ENCODE measurements at regions not wholly inside any gene's neighbourhood (a gene's known extent, or its start where the extent isn't known, plus 50 kb on each side); places are given as distances from the start of the nearest gene placed in this dataset.

DNA sequence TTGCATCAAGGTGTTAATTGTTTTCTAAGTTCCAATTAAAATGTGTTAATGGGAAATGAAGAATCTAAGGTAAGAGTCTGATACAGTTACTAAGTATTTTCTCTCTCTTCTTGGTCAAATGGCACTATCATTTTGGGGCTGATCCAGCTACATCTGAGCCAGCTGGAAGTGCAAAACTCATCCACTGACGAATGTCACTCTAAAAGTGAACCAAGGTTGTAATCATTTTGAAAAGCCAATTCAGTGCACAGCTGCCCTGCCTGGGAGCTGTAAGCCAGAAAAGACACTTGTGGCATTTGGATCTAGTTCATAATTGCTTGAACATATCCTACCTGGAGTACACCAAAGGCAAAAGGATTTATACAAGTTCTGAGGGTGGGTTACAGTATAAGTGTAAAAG lies 1011.3 kb downstream of the AACS start:
- WGBS (ENCODE audit: insufficient coverage) = 89% methylated on average over 1 of the region's 1 CpG

DNA sequence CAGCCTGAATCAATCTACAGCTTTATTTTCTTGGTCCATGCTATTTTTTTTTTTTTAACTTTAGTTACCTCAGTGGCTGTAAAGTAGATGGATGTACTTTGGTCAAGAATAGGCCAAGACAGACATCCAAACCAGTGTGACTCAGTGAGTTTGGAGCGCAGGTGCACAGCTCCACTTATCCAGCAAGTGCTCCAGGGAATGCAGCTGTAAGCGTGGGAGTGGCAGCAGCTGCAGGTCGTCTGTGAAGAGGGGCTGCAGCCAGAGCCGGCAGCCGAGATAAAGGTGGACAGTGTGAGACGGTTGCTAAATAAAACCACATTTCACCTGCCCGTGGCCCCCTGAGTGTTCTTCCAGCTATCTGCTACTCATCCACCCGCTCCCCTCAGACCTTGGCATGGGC lies 1018.7 kb downstream of the AACS start:
- Histone ChIP-seq H3K4me1 (ENCODE audit: control extremely low read depth in 1 of 4, control insufficient read depth in 4 of 4, insufficient read depth in 4 of 4, low read length in 3 of 4) (no peaks in the 10 kb centered on the region), H3K4me3 (ENCODE audit: control insufficient read depth in 1 of 7, extremely low read depth in 1 of 7, insufficient read depth in 4 of 7, low read depth in 2 of 7, low read length in 6 of 7) (no peak overlapping the region), H3K9me3 (ENCODE audit: control extremely low read depth in 1 of 5, control insufficient read depth in 4 of 5, insufficient read depth in 2 of 5, low read depth in 1 of 5, low read length in 4 of 5) (peaks cover 0 to 3% (median 0%) of the 10 kb centered on the region in 5 experiments), H3K27ac (ENCODE audit: insufficient read depth in 1 of 2, low read depth in 1 of 2, low read length in 2 of 2, poor library complexity in 1 of 2, severe bottlenecking in 2 of 2) (no peak overlapping the region), H3K27me3 (replicated peaks in 2 of 5; ENCODE audit: control insufficient read depth in 4 of 5, insufficient read depth in 5 of 5, low read length in 4 of 5) (no peaks in the 10 kb centered on the region), H3K36me3 (ENCODE audit: control insufficient read depth in 4 of 4, insufficient read depth in 4 of 4, low read length in 3 of 4) (no peaks in the 10 kb centered on the region)
- ChIA-PET POLR2A (no interaction called here), CTCF (no interaction called here)
- no peak for DNase-seq
- WGBS (ENCODE audit: insufficient coverage) = 93% methylated on average over 6 of the region's 8 CpGs

More for the DNA sequence above, 1011.3 kb downstream of the AACS start:
- ChIA-PET POLR2A (no interaction called here), CTCF (no interaction called here)
- no peak overlapping the region for H3K27ac ChIP-seq (ENCODE audit: insufficient read depth in 1 of 2, low read depth in 1 of 2, low read length in 2 of 2, poor library complexity in 1 of 2, severe bottlenecking in 2 of 2)
- no peak overlapping the region for H3K4me3 ChIP-seq (ENCODE audit: control insufficient read depth in 1 of 7, extremely low read depth in 1 of 7, insufficient read depth in 4 of 7, low read depth in 2 of 7, low read length in 6 of 7)
- H3K4me1 ChIP-seq (ENCODE audit: control extremely low read depth in 1 of 4, control insufficient read depth in 4 of 4, insufficient read depth in 4 of 4, low read length in 3 of 4) = no peaks in the 10 kb centered on the region
- H3K27me3 ChIP-seq (replicated peaks in 2 of 5; ENCODE audit: control insufficient read depth in 4 of 5, insufficient read depth in 5 of 5, low read length in 4 of 5) = no peaks in the 10 kb centered on the region
- H3K9me3 ChIP-seq (ENCODE audit: control extremely low read depth in 1 of 5, control insufficient read depth in 4 of 5, insufficient read depth in 2 of 5, low read depth in 1 of 5, low read length in 4 of 5) = peaks cover 0 to 6% (median 3%) of the 10 kb centered on the region in 5 experiments
- H3K36me3 ChIP-seq (ENCODE audit: control insufficient read depth in 4 of 4, insufficient read depth in 4 of 4, low read length in 3 of 4) = no peaks in the 10 kb centered on the region
- DNase-seq = no peak

DNA sequence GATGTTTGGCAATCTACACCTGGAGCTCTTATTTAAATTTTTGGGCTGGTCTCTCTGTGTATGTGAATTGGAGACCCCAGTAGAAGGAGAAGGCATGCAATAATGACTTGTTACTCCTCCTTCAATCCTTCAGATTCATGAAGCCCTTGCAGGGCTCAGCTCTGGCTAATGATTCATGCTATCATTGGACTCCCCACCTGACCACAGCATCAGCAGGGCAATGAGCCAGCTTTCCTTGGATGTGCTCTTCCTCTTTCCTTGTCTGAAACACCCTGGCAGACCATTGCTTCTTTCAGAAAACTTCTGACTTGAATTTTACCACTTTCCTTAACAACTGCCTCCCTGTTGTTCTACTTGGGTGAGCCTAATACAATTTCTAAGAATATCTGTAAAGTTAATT lies 1019.2 kb downstream of the AACS start:
- H3K27me3 ChIP-seq (replicated peaks in 2 of 5; ENCODE audit: control insufficient read depth in 4 of 5, insufficient read depth in 5 of 5, low read length in 4 of 5) = no peaks in the 10 kb centered on the region
- no peak overlapping the region for H3K4me3 ChIP-seq (ENCODE audit: control insufficient read depth in 1 of 7, extremely low read depth in 1 of 7, insufficient read depth in 4 of 7, low read depth in 2 of 7, low read length in 6 of 7)
- no peaks in the 10 kb centered on the region for H3K4me1 ChIP-seq (ENCODE audit: control extremely low read depth in 1 of 4, control insufficient read depth in 4 of 4, insufficient read depth in 4 of 4, low read length in 3 of 4)
- no peak for DNase-seq
- peaks cover 0 to 3% (median 0%) of the 10 kb centered on the region in 5 experiments for H3K9me3 ChIP-seq (ENCODE audit: control extremely low read depth in 1 of 5, control insufficient read depth in 4 of 5, insufficient read depth in 2 of 5, low read depth in 1 of 5, low read length in 4 of 5)
- ChIA-PET CTCF (no interaction called here), POLR2A (no interaction called here)
- H3K36me3 ChIP-seq (ENCODE audit: control insufficient read depth in 4 of 4, insufficient read depth in 4 of 4, low read length in 3 of 4) = no peaks in the 10 kb centered on the region
- no peak overlapping the region for H3K27ac ChIP-seq (ENCODE audit: insufficient read depth in 1 of 2, low read depth in 1 of 2, low read length in 2 of 2, poor library complexity in 1 of 2, severe bottlenecking in 2 of 2)

DNA sequence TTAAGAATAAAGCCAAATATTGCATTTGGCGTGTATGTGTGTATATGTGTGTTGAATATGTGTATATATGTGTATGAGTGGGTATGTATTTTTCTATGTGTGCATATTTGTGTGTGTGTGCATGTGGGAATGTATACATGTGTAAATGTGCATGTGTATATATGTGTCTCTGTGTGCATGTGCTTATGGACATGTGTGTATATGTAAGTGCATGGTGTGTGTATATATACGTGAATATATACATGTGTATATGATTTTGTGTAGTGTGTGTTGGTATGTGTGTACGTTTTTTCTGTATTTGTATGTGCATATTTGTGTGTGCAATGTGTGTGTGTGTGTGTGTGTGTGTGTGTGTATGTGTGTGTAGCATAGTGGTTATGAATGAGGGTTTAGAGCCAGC lies 1021.0 kb downstream of the AACS start:
- DNase-seq = no peak
- WGBS (ENCODE audit: insufficient coverage) = 31% methylated on average over 2 of the region's 3 CpGs
- CTCF ChIA-PET = no interaction called here
- Histone ChIP-seq H3K4me1 (ENCODE audit: control extremely low read depth in 1 of 4, control insufficient read depth in 4 of 4, insufficient read depth in 4 of 4, low read length in 3 of 4) (no peaks in the 10 kb centered on the region), H3K27ac (ENCODE audit: insufficient read depth in 1 of 2, low read depth in 1 of 2, low read length in 2 of 2, poor library complexity in 1 of 2, severe bottlenecking in 2 of 2) (no peak overlapping the region), H3K27me3 (replicated peaks in 2 of 5; ENCODE audit: control insufficient read depth in 4 of 5, insufficient read depth in 5 of 5, low read length in 4 of 5) (no peaks in the 10 kb centered on the region), H3K9me3 (ENCODE audit: control extremely low read depth in 1 of 5, control insufficient read depth in 4 of 5, insufficient read depth in 2 of 5, low read depth in 1 of 5, low read length in 4 of 5) (peaks cover 0 to 3% (median 0%) of the 10 kb centered on the region in 5 experiments), H3K36me3 (ENCODE audit: control insufficient read depth in 4 of 4, insufficient read depth in 4 of 4, low read length in 3 of 4) (no peaks in the 10 kb centered on the region), H3K4me3 (ENCODE audit: control insufficient read depth in 1 of 7, extremely low read depth in 1 of 7, insufficient read depth in 4 of 7, low read depth in 2 of 7, low read length in 6 of 7) (no peak overlapping the region)
- POLR2A ChIA-PET = interaction anchor here (0.7 kb wide), 1 partner anchor 1154 kb away, joined by 4 read pairs; no protein-coding TSS in a partner anchor

DNA sequence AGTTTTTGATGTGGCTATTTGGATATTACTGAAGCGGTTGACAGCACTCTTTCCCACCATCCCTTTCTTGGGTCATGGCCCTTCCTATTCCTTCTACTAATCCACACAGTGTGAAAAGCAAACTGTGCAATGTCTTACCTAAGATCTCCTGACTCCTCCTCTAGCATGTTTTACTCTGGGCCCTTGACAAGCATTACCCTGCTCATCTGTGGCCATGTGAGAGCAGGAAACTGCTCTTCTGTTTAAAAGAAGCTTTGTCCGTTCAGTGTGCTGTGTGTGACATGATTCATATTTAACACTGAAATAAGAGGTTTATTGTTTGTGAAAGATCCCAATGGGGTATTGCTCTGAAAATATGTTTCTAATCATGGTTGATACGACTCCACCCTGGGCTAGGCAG lies 1022.5 kb downstream of the AACS start:
- CTCF ChIA-PET = no interaction called here
- no peak overlapping the region for H3K4me3 ChIP-seq (ENCODE audit: control insufficient read depth in 1 of 7, extremely low read depth in 1 of 7, insufficient read depth in 4 of 7, low read depth in 2 of 7, low read length in 6 of 7)
- H3K4me1 ChIP-seq (ENCODE audit: control extremely low read depth in 1 of 4, control insufficient read depth in 4 of 4, insufficient read depth in 4 of 4, low read length in 3 of 4) = no peaks in the 10 kb centered on the region
- no peaks in the 10 kb centered on the region for H3K36me3 ChIP-seq (ENCODE audit: control insufficient read depth in 4 of 4, insufficient read depth in 4 of 4, low read length in 3 of 4)
- H3K27me3 ChIP-seq (replicated peaks in 2 of 5; ENCODE audit: control insufficient read depth in 4 of 5, insufficient read depth in 5 of 5, low read length in 4 of 5) = no peaks in the 10 kb centered on the region
- DNase-seq = no peak
- H3K27ac ChIP-seq (ENCODE audit: insufficient read depth in 1 of 2, low read depth in 1 of 2, low read length in 2 of 2, poor library complexity in 1 of 2, severe bottlenecking in 2 of 2) = no peak overlapping the region
- POLR2A ChIA-PET = no interaction called here
- peaks cover 0 to 3% (median 0%) of the 10 kb centered on the region in 5 experiments for H3K9me3 ChIP-seq (ENCODE audit: control extremely low read depth in 1 of 5, control insufficient read depth in 4 of 5, insufficient read depth in 2 of 5, low read depth in 1 of 5, low read length in 4 of 5)
- WGBS (ENCODE audit: insufficient coverage) = 79% methylated on average over 2 of the region's 3 CpGs

DNA sequence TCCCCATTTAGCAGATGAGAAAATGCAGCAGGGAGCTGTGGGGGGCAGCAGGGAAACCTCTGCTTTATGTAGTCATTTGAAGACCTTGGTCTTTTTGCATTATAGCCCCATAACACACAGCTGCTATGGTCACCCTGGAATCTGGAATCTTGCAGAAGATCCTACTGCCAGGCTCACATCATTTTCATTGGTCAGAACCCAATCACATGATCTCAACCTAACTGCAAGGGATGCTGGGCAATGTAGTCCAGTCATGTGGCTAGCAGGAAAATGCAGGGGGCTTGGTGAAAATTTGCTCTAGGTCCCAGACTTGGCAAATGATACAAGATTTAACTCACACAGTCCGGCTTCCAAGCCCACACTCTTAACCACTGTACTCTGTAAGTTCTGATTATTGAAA lies 1028.7 kb downstream of the AACS start:
- Histone ChIP-seq H3K4me3 (ENCODE audit: control insufficient read depth in 1 of 7, extremely low read depth in 1 of 7, insufficient read depth in 4 of 7, low read depth in 2 of 7, low read length in 6 of 7) (no peak overlapping the region), H3K27me3 (replicated peaks in 2 of 5; ENCODE audit: control insufficient read depth in 4 of 5, insufficient read depth in 5 of 5, low read length in 4 of 5) (no peaks in the 10 kb centered on the region), H3K9me3 (ENCODE audit: control extremely low read depth in 1 of 5, control insufficient read depth in 4 of 5, insufficient read depth in 2 of 5, low read depth in 1 of 5, low read length in 4 of 5) (no peaks in the 10 kb centered on the region), H3K27ac (ENCODE audit: insufficient read depth in 1 of 2, low read depth in 1 of 2, low read length in 2 of 2, poor library complexity in 1 of 2, severe bottlenecking in 2 of 2) (no peak overlapping the region), H3K4me1 (ENCODE audit: control extremely low read depth in 1 of 4, control insufficient read depth in 4 of 4, insufficient read depth in 4 of 4, low read length in 3 of 4) (no peaks in the 10 kb centered on the region), H3K36me3 (ENCODE audit: control insufficient read depth in 4 of 4, insufficient read depth in 4 of 4, low read length in 3 of 4) (no peaks in the 10 kb centered on the region)
- DNase-seq = no peak
- WGBS (ENCODE audit: insufficient coverage) = no CpG with 5 or more reads among the region's 1 CpG
- ChIA-PET POLR2A (no interaction called here), CTCF (no interaction called here)

DNA sequence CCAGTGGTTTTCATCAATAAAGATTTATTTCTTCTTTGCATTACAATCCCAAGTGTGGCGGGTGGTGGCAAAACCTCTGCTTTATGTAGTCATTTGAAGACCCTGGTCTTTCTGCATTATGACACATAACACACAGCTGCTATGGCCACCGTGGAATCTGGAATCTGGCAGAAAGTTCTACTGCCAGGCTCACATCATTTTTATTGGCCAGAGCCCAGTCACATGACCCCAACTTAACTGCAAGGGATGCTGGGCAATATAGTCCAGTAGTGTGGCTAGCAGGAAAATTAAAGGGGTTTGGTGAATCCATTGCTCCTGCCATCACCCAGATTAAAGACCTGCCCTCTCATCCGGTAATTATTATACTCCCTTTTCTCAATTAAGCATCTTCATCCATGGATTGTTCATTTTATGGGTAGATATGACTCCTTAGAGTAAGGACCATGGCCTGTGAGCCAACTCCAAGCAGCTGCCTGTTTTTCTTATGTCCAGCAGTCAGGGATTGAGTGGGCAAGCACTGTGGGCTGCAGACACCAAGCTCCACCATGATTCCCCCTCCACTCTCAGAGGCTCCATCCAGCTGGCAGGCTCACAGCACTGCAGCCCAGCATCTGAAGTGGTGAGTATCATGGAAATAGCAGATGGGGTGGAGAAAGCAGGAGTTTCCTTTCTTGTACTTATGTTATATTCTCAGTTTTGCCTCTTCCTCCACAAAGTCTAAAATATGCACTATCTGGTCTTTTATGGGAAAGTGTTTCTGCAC lies 1030.7 kb downstream of the AACS start:
- ChIA-PET CTCF (no interaction called here), POLR2A (interaction anchor here (0.6 kb wide), 1 partner anchor 735 kb away, joined by 4 read pairs; no protein-coding TSS in a partner anchor)
- DNase-seq = no peak
- H3K4me3 ChIP-seq (ENCODE audit: control insufficient read depth in 1 of 7, extremely low read depth in 1 of 7, insufficient read depth in 4 of 7, low read depth in 2 of 7, low read length in 6 of 7) = no peak overlapping the region
- peaks cover 0 to 2% (median 0%) of the 10 kb centered on the region in 5 experiments for H3K27me3 ChIP-seq (replicated peaks in 2 of 5; ENCODE audit: control insufficient read depth in 4 of 5, insufficient read depth in 5 of 5, low read length in 4 of 5)
- H3K9me3 ChIP-seq (ENCODE audit: control extremely low read depth in 1 of 5, control insufficient read depth in 4 of 5, insufficient read depth in 2 of 5, low read depth in 1 of 5, low read length in 4 of 5) = no peaks in the 10 kb centered on the region
- no peak overlapping the region for H3K27ac ChIP-seq (ENCODE audit: insufficient read depth in 1 of 2, low read depth in 1 of 2, low read length in 2 of 2, poor library complexity in 1 of 2, severe bottlenecking in 2 of 2)
- H3K36me3 ChIP-seq (ENCODE audit: control insufficient read depth in 4 of 4, insufficient read depth in 4 of 4, low read length in 3 of 4) = no peaks in the 10 kb centered on the region
- WGBS (ENCODE audit: insufficient coverage) = 100% methylated on average over 1 of the region's 3 CpGs
- no peaks in the 10 kb centered on the region for H3K4me1 ChIP-seq (ENCODE audit: control extremely low read depth in 1 of 4, control insufficient read depth in 4 of 4, insufficient read depth in 4 of 4, low read length in 3 of 4)

Measured in common myeloid progenitor, CD34-positive (primary cell).